HL-60 (cell line): ENCODE measurements at regions not wholly inside any gene's neighbourhood (a gene's known extent, or its start where the extent isn't known, plus 50 kb on each side); places are given as distances from the start of the nearest gene placed in this dataset.

ENCODE experiments used
- DNase-seq, 2 experiments: peaks; one replicate each; pipeline ENCODE4 v3.0.0-alpha.2; 2010 to 2020; ENCODE audit warnings: low read depth in 1 of 2, low spot score in 1 of 2
- H3K27ac ChIP-seq: fragments of 250-450 bp; sonication (Bioruptor Pico); replicated peaks from 2 replicates; pipeline ENCODE4 v1.5.1; 2020; ENCODE audit warnings: mild to moderate bottlenecking, moderate library complexity
- H3K27me3 ChIP-seq: fragments of 250-450 bp; sonication (Bioruptor Pico); 2 replicates; pipeline ENCODE4 v1.5.1; 2021; ENCODE audit warnings: mild to moderate bottlenecking, moderate library complexity; ENCODE audit not compliant: insufficient read depth, poor library complexity, severe bottlenecking
- H3K4me3 ChIP-seq: replicated peaks from 2 replicates; pipeline ENCODE4 v1.5.1; 2011; ENCODE audit warnings: mild to moderate bottlenecking, control low read depth, low read length; ENCODE audit not compliant: insufficient read depth
- GABPA ChIP-seq: IDR thresholded peaks from 2 replicates; pipeline ENCODE4 v1.6.1; 2012; ENCODE audit warnings: low read depth
- POLR2AphosphoS5 ChIP-seq: IDR thresholded peaks from 2 replicates; pipeline ENCODE4 v1.6.1; 2012; ENCODE audit warnings: low read depth
- REST ChIP-seq: IDR thresholded peaks from 2 replicates; pipeline ENCODE4 v1.6.1; 2012; ENCODE audit warnings: low read depth; ENCODE audit not compliant: insufficient replicate concordance
- SPI1 ChIP-seq: IDR thresholded peaks from 2 replicates; pipeline ENCODE4 v1.6.1; 2012; ENCODE audit warnings: low read depth, mild to moderate bottlenecking, borderline replicate concordance
- TF ChIP-seq, protein P1 (sequence below): IDR thresholded peaks from one replicate; pipeline ENCODE4 v1.5.1; 2011; ENCODE audit warnings: low read length, control low read depth, inconsistent platforms; ENCODE audit not compliant: insufficient read depth

GRCh38 chr1:157231846-157232525 lies 93.8 kb upstream of the ETV3 start:
- H3K27ac ChIP-seq, result no peak overlapping the region
- no peak for TF ChIP-seq SPI1
- TF ChIP-seq POLR2AphosphoS5, result no peak
- no peak for TF ChIP-seq GABPA
- no peak for TF ChIP-seq REST
- TF ChIP-seq, protein P1, sequence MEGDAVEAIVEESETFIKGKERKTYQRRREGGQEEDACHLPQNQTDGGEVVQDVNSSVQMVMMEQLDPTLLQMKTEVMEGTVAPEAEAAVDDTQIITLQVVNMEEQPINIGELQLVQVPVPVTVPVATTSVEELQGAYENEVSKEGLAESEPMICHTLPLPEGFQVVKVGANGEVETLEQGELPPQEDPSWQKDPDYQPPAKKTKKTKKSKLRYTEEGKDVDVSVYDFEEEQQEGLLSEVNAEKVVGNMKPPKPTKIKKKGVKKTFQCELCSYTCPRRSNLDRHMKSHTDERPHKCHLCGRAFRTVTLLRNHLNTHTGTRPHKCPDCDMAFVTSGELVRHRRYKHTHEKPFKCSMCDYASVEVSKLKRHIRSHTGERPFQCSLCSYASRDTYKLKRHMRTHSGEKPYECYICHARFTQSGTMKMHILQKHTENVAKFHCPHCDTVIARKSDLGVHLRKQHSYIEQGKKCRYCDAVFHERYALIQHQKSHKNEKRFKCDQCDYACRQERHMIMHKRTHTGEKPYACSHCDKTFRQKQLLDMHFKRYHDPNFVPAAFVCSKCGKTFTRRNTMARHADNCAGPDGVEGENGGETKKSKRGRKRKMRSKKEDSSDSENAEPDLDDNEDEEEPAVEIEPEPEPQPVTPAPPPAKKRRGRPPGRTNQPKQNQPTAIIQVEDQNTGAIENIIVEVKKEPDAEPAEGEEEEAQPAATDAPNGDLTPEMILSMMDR, result no peak
- peaks cover 12% of the 10 kb centered on the region for H3K27me3 ChIP-seq
- no peak overlapping the region for H3K4me3 ChIP-seq
- DNase-seq, result no peak

- no peak for DNase-seq
- Histone ChIP-seq H3K27me3 (peaks cover 3% of the 10 kb centered on the region), H3K27ac (no peak overlapping the region), H3K4me3 (no peak overlapping the region)
- TF ChIP-seq SPI1, result no peak
- no peak for TF ChIP-seq GABPA
- TF ChIP-seq REST, result no peak
- TF ChIP-seq, protein P1, result no peak
- no peak for TF ChIP-seq POLR2AphosphoS5
These were observed 92.3 kb upstream of the ETV3 start for GRCh38 chr1:157230500-157230899.

GRCh38 chr1:157227700-157228099 lies 89.5 kb upstream of the ETV3 start:
- peaks cover 3% of the 10 kb centered on the region for H3K27me3 ChIP-seq
- no peak for TF ChIP-seq GABPA
- TF ChIP-seq POLR2AphosphoS5, result no peak
- TF ChIP-seq SPI1, result no peak
- no peak for TF ChIP-seq REST
- TF ChIP-seq, protein P1, result no peak

More at GRCh38 chr1:157227700-157228099, 89.5 kb upstream of the ETV3 start:
- Histone ChIP-seq H3K27ac (no peak overlapping the region), H3K4me3 (no peak overlapping the region)
- DNase-seq, result no peak
